LNCaP clone FGC (cell line): ENCODE measurements at regions not wholly inside any gene's neighbourhood (a gene's known extent, or its start where the extent isn't known, plus 50 kb on each side); places are given as distances from the start of the nearest gene placed in this dataset.
"Not testable (repeated sequence)": the region's sequence is repeated elsewhere in the genome, so short reads cannot be mapped to it uniquely, and the experiment has no call there.

Source experiments
- DNase-seq: peaks from one replicate; pipeline ENCODE4 v3.0.0-alpha.2; 2011; ENCODE audit warnings: low read depth
- H3K4me3 ChIP-seq: 2 replicates; pipeline ENCODE4 v1.5.1; 2011; ENCODE audit warnings: mild to moderate bottlenecking, low read depth, low read length, control low read depth
- CTCF ChIP-seq: IDR thresholded peaks from 2 replicates; pipeline ENCODE4 v1.5.1; 2012; ENCODE audit warnings: mild to moderate bottlenecking; ENCODE audit not compliant: control insufficient read depth, insufficient read depth; ENCODE audit errors: extremely low read depth

DNA sequence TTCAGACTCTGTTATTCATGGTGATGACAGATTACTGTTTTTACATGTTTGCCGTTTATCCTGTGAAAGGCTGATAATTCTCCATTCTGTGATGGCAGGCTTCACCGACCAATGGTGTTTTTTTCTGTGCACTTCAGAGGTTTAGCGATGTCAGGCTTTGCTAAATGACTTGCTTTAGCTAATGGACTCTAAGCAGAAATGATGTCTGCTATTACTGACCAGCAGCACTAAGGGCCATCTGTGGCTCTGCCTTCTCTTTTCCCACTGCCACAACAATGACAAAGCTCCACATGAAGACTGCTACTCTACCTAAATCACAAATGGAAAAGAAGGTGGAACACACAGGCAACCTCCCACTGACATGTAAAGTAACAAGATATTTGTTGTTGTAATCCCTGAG, 68.4 kb upstream of the ALB start:
- TF ChIP-seq CTCF: no peak

DNA sequence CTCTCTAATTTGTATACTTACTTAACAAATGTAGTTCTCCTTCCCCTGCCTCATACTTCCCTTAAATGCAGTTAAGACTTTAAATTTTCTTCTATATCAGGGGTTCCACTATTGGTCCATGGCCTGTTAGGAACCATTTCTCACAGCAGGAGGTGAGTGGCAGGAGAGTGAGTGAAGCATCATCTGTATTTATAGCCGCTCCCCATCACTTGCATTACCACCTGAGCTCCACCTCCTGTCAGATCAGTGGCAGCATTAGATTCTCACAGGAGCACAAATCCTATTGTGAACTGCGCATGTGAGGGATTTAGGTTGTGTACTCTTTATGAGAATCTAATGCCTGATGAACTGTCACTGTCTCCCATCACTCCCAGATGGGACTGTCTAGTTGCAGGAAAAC, 72.1 kb upstream of the ALB start:
- not testable (repeated sequence) for H3K4me3 ChIP-seq, DNase-seq

More for the DNA sequence above, 68.4 kb upstream of the ALB start:
- H3K4me3 ChIP-seq: no peak overlapping the region
- no peak for DNase-seq

GRCh38 chr4:73329300-73329699, 70.7 kb upstream of the ANKRD17 start:
- no peak overlapping the region for H3K4me3 ChIP-seq
- no peak for DNase-seq
- no peak for TF ChIP-seq CTCF

DNA sequence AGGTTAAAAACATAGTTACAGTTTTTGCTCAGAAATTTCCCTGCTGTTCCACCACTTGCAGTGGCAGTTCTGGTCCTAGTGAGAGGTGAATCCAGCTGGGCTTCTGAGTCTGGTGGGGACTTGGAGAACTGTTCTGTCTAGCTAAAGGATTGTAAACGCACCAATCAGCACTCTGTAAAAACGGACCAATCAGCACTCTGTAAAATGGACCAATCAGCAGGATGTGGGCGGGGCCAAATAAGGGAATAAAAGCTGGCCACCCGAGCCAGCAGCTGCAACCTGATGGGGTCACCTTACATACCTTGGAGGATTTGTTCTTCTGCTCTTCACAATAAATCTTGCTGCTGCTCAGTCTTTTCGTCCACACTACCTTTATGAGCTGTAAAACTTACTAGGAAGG, 67.2 kb upstream of the ANKRD17 start:
- not testable (repeated sequence) for DNase-seq, H3K4me3 ChIP-seq

DNA sequence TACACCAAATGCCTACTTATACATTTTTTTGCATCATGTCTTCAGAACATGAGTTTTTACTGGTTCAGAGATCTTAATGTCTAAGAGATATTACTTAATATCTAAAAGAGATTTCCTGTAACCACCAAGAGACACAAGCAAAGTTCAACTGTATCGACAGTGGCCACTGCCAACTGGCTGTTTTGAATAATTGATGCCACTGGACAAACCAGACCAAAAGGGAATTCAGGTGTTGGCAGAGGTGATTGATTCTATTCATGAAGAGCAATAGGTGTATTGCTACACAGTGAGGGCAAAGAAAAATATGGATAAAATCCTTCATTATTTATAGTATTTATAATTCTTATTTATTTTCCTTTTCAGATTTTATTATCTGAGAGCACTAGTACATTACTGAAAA, 58.5 kb upstream of the ANKRD17 start:
- TF ChIP-seq CTCF: no peak
- no peak for DNase-seq
- H3K4me3 ChIP-seq: no peak overlapping the region

DNA sequence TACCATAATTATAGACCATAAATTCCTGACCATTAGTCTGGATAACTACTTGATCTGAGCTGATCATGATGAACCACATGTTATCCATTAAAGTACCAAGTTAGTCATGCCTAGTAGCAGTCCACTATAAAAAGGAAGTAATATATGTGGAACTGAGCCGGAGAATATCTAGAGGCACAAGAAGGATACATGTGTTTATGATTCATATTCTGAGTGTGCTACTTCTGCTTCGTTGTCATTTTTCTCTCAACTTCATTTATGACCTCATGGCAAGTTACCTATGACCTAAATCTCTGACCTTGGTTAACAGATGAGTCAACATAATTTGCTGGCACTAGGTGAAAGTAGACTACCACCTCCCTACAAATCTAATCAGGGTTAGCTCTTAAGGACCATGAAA, 56.5 kb upstream of the ANKRD17 start:
- no peak for DNase-seq
- no peak for TF ChIP-seq CTCF
- H3K4me3 ChIP-seq: no peak overlapping the region

DNA sequence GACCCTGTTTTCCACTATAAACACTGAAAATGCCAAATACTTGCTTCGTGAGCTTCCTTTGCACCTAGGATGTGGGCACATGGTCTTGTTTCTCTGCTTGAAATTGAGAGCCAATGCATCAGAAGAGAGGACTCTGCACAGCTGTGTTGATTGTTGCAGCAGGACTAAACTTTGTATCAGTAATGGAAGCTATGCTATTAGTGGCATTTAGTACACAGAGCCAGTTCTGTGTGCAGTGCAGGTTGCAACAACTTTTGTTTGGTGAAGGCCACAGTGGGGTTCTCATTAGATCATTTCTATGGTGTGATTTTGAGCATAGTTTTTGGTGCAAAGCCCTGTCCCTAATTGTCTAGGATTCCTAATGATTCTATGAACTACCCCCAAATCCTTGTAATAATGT, 54.4 kb upstream of the ANKRD17 start:
- H3K4me3 ChIP-seq: no peak overlapping the region
- no peak for TF ChIP-seq CTCF
- no peak for DNase-seq

- no peak overlapping the region for H3K4me3 ChIP-seq
- DNase-seq: peak; percentile 23
- peak; percentile 32; the same call in 1 of the 2 replicates for TF ChIP-seq CTCF
Measured at GRCh38 chr4:73311428-73311827, 52.8 kb upstream of the ANKRD17 start.
